ENCODE measurements at regions not wholly inside any gene's neighbourhood (a gene's known extent, or its start where the extent isn't known, plus 50 kb on each side); places are given as distances from the start of the nearest gene placed in this dataset.

DNA sequence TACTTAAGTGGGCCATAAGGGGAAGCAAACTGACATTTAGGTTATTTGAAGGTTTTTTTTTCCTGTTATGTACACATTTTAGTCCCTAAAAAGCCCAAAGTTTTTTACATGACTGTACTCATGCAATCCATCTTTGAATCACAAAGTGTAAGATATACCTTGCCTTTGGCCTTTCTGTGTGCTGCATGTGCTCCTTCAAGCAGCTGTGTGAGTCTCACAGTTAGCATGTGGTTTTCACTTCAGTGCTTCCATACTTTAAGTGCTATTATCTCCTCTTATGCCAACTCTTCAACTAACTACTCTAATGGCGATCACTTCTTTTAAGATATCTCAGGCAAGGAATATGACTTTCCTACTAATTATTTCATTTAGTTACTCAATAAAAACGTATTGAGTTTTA lies 597.1 kb upstream of the ACVR2A start:
- TF ChIP-seq, protein P1, sequence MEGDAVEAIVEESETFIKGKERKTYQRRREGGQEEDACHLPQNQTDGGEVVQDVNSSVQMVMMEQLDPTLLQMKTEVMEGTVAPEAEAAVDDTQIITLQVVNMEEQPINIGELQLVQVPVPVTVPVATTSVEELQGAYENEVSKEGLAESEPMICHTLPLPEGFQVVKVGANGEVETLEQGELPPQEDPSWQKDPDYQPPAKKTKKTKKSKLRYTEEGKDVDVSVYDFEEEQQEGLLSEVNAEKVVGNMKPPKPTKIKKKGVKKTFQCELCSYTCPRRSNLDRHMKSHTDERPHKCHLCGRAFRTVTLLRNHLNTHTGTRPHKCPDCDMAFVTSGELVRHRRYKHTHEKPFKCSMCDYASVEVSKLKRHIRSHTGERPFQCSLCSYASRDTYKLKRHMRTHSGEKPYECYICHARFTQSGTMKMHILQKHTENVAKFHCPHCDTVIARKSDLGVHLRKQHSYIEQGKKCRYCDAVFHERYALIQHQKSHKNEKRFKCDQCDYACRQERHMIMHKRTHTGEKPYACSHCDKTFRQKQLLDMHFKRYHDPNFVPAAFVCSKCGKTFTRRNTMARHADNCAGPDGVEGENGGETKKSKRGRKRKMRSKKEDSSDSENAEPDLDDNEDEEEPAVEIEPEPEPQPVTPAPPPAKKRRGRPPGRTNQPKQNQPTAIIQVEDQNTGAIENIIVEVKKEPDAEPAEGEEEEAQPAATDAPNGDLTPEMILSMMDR (IDR thresholded peaks at IDR 0.05): no peak
- TF ChIP-seq POLR2A (IDR thresholded peaks at IDR 0.05): no peak

Measured in uterus (tissue), 2 donors.